ENCODE measurements at regions not wholly inside any gene's neighbourhood (a gene's known extent, or its start where the extent isn't known, plus 50 kb on each side); places are given as distances from the start of the nearest gene placed in this dataset.

DNA sequence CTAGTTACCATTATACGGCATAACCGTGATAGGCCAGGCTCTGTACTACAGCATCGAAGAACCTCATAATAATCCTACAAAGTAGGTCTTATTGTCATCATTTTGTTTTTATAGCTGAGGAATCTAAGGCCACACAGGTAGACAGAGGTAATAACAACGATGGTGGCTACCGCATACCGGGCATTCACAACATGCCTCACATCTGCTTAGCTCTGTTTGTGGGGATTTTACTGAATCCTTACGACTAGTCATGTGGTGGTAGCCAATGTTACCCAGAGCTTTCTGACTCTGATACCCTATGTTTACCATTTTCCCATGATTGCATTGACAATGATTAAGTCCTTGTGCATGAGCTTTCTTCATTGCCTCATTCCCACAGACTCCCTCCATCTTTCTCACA is 269.4 kb downstream of the TCF7L2 start:
- no peak for DNase-seq

DNA sequence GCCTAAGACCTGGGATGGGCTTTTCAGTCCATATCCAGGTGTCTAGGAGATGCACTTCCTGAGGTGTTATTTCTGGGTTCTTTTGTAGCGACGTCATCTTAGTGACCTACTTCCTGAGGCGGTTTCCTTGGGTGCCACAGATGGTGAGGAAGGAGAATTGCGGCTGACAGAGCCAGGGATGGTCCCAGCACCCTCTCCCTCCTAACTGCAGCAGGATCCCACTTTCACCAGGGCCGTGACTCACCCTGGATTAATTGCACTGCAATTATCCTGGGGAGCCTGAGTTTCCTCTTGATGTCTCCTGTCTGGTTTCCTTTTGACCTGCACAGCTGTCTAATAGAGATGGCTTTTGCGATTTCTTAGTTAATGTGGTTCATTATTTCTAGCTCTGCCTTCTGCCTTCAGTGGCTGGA is 271.7 kb downstream of the TCF7L2 start:
- DNase-seq, result peak; percentile 56

DNA sequence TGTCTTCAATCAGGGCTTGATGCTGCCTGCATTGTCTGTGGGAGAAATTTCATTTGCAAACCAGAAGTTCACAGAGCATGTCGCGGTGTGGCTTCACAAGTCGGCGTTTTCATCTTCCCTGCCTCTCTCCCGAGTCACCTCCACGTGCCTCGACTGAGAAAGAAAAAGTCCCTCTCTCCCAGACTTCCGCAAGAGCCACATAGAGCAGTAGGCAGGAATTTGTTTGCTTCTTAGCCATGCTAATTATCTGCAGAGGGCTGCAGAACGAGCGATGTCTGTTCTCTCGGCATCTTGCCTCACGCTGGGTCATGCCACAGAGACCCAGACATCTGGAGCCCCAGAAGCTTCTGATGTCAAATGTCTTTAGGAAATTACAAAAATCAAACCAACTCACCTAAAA is 272.2 kb downstream of the TCF7L2 start:
- DNase-seq, result no peak

DNA sequence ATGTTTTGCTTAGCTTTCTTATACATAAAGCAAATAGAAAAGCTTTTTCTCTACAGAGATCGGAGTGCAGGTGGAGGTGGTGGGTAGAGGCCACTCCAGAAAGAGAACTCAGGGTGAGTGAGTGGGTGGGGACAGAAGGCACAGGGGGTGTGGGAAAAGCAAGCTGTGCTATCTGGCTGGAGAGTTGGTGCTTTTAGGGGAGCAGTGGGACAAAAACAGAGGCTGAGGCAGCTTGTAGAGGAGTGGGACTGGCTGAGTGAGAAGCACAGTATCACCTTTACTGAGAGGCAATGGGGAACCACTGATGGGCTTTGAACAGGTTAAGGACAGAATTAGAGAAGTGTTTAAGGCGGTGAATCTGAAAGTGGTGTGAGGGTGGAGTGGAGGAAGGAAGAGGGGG is 275.3 kb downstream of the TCF7L2 start:
- DNase-seq, result no peak

DNA sequence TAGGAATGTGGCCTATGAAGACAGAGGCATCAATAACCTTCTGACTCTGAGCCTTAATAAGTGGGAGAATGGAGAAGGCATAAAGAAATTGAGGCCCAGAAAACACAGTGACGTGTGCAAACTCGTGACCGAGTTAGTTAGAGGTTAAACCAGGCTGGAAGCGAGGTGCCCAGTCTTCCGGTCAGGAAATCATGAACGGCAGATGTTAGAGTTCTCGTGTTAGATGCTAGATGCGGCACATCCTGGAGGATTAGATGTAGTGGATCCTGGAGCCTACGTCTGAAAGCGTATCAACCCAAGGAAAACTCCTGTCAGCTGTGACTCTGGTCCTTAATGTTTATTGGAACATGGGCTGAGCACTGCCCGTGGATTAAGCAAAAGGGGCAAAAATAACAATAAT is 275.9 kb downstream of the TCF7L2 start:
- no peak for DNase-seq

DNA sequence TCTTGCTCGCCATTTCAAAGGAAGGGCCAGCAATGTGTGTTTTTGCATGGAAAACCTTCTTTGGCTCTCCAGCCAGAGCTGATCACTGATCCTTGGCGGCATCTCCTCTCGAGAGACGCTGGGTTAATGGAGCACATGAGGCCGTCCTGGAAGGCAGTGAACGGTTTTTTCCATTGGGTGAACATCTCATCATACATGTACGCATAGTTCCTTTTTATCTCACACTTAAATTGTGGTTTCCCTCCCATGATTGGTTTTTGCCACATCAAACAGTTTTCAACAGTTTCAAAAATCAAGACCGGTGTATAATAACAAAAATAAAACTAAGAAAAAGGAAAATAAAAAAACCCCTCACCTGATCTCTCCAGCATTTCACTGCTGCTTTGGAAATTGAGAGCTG is 276.4 kb downstream of the TCF7L2 start:
- DNase-seq, result no peak

DNA sequence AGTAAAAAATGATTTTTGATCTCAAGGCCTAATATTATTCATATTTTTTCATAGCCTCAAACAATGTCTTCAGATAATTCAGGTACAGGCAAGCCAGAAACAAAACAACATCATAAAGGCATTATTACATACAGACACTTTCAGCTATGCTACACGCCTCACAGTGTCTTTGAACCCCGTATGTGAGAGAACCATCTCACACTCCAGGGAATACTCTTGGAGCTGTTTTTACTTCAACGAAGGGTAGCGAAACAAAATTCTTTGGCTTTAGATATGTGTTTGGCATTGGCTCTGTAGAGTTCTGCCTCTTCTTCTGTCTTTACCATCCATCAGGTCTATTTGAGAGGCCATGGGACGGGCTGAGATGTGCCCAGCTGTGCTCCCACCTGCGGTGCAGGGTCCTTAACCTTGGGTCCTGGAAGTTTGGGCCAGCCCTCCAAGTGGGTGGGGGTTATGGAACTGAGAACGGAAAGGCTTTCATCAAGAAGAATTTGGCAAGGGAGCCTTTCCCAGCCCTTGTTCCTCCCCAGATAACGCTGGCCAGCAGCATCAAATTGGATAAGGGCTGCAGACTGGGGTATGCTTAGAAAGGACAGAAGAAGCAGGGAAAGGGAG is 276.9 kb downstream of the TCF7L2 start:
- no peak for DNase-seq

DNA sequence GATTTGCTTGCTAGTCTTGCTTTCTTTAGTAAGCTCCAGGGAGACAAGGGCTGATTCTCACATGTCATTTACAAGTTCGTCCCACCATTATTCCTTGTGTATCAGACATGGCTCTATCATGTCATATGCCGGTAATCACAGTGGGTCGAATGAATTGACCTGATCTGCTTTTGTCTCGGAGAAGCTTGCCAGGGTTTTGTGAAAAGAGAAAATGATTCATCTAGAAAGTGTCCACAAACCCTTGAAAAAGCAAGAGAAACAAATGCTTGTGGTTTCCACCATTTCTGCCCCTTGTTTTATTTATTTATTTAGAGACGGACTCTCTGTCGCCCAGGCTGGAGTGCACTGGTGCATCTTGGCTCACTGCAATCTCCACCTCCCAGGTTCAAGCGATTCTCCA is 278.5 kb downstream of the TCF7L2 start:
- no peak for DNase-seq

DNA sequence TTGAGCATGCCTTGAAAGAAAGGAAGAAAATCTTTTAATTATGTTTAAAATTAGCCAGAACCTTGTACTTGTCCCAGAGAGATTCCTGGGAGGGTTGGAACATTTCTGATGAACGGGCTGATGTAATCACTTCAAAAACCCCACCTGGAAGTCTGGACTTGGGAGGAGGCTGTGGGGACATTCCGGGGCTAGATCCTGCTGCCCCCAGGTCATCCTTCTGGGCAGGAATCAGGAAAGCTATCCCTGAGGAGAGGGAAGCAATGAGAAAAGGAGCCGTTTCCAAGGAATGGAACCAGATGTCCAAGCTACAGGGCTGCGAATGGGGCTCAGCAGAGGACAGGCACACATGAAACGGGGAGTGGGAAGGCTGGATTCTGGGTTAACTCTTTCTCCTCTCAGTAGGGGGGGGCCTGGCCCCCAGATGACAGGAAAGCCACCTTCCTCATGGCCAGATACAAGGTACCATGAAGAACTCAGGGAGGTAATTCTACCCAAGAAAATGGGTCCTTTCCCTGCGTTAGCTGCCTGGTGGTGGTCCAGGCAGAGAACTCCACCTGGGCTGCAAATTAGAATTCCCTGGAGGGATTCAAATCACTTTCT is 280.1 kb downstream of the TCF7L2 start:
- no peak for DNase-seq

DNA sequence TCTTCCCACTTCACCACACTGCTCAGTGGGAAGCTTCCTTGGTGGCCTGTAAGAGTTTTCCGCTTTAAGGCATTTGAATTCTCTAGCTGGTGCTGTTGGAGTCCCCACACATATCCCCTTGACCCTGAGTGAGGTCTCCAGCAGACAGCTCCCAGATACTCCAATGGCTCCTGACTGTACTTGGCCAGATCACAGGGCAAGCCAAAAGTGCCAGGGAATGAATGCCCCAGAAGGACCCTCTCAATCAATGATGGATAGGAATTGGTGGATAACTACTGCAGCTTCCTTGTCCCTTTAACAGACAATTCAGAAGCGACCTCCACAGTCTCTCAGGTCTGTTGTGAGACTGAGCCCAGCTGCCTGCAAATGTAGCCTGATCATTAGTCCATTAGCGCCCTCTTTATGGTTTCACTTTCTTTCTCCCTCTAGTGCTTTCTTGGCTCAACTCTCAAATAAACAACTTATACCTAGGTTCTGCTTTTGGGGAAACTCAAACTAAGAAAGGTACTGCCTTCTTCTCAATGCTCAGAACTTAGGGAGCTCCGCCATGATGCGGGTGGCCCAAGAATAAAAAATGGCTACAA is 283.0 kb downstream of the TCF7L2 start:
- no peak for DNase-seq

DNA sequence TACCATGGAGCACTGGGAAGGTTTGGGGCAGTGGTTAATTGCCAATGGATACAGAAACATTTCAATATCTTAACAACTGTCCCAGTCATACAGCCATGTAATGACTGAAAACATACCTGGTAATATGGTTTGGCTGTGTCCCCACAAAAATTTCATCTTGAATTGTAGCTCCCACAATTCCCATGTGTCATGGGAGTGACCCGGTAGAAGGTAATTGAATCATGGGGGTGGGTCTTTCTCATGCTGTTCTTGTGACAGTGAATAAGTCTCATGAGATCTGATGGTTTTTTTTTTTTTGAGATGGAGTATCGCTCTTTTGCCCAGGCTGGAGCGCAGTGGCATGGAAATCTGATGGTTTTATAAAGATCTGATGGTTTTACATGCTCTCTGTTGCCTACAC is 284.4 kb downstream of the TCF7L2 start:
- no peak for DNase-seq

DNA sequence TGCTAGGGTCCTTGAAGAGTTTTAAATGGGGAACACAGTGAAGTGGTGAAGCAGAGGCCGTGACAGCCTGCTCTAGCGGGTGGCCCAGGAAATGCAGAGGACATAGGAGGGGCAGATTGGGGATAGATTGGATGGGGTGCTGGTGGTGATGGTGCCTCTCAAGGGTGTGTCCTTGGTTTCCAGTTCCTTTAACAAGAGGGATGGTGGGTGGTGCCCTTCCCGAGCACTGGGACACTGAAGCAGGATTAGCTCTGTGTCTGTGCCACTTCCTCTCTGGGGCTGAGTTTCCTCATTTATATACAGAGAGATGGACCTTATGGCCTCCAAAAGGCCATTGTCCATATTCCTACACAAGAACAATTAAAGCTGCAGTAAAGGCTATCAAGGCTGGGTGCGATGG is 285.5 kb downstream of the TCF7L2 start:
- DNase-seq, result no peak

DNA sequence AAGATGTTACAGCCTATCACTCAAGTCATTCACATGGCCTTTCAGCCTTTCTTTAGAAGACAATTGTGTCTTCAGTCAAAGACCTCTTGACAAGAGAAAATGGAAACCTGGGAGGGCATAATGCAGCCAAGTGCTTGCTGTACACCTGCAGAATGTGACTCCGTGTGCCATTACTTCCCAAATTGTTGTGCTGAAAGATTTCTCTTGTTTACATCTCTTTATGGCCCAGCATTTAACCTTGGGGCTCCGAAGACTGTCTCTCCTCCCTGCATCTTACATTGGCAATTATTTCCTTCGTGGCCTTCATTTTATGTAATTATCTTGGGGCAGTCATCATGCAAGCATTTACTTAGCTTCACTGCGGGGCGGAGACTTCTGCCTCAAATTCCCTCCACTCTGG is 287.0 kb downstream of the TCF7L2 start:
- DNase-seq, result no peak

DNA sequence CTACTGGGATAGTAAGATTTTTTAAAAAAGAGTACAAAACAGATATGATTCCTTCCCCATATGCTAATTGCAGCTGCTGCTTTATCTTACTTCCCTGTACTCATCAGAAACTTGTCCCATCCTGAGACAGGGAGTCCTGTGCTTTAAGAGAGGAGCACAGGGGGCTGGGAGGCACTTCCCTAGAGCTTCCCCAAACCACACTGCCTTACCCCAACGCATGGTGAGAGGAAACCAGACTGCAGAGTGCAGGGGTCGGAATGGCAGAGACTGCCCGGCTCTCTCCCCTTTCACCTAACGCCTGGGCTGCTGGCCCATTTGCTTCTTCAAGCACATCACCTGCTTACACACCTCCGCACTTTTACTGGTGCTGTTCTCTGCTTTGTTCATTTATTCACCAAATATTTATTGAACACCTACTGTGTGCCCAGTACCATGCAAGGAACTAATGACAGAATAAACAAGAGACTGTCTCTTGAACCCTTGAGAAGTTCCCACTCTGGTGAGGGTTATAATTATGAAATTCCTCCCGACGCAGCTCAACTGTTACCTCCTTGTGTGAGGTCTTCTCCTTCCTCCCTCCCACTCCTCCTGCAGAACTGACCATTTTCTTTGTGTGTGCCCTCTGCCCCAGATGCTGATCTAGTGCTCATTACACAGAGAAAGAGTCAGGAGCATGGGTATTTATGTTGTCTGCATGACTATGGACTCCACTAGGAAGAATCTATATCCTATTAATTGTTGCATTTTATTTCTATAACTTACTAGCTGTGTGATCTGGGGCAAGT is 289.7 kb downstream of the TCF7L2 start:
- no peak for DNase-seq

DNA sequence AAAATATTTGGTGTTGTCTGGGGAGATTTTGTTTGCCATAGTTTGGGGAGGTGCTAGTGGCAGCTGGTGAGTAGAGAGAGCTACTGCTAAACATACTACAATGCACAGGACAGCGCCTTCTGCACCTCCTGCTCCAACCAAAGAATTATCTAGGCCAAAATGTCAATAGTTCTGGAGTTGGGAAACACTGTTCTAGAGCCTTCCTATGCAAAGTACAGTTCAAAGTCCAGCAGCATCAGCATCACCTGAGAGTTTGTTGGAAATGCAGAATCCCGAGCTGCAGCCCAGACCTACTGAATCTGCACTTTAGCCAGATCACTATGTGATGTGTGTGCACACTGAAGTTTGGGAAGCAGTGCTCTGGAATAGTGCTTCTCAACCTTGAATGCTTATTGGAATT is 290.7 kb downstream of the TCF7L2 start:
- DNase-seq, result no peak

DNA sequence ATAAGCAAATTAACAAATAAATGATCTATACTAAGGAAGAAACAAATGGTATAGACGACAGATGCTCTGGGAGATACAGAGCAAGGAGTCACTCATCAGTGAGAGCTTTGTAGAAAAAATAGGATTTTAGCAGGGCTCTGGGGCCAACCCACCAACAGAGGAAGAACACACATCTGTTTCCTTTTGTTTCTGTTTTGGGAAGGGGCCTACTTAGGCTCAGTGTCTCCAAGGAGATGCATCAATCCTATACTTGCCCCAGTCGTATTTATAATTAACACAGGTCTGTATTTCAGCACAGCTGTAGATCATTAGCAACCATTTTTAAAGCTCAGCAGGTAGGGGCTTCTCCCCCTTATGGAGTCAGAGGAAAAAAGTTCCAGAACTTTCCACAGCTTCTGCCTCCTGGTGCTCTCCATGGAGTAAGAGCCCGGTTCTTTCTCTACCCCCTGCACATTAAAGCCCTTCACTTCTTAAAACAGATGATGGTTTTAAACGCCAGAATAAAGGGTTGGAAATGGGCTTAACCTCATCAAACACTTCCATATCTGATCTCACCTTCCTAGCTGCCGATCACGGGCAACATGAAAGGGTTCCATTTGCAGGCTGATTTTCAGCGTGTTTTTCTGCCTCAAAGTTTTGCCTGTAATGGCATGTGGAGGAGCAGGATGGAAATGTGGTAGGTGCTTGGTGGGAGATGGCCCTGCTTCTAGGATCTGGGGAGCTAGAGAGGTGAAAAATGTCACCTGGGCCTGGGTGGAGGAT is 291.7 kb downstream of the TCF7L2 start:
- DNase-seq, result no peak

DNA sequence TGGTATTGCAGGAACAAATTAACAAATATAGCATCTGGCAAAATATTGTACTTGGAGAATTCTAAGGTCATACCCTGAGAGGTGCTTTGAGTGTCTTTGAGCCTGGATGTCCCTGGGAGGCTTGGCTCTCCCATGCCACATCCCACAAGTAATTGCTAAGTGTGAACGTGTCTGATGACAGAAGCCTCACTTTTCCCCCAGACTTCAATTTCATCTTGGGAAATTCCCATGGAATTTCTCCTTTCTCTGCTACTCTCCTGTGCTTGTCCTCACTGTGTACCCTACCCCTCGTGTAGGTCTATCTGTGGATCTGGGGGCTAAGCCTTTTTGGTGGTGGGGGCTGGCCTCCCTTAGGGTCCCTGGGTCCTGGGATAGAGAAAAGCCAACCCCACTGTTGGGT is 293.3 kb downstream of the TCF7L2 start:
- no peak for DNase-seq

DNA sequence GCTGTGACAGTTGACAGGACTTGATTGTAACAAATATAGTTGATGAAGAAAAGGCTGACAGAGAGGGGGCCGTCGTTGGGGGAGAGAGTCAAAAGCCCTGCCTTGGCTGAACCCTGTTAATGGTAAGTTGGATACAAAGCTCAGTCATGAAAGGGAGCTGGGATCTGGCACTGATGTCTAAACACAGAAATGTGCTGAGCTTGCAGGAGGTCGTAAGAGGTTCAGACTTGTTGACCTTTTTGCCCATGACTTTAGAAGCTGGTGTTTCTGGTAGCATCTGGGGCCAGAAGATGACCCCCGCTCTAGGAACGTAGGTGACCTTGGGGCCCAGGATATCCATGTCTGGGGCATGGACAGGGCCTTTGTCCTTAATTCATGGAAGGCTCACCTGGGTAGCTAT is 294.7 kb downstream of the TCF7L2 start:
- DNase-seq, result no peak

DNA sequence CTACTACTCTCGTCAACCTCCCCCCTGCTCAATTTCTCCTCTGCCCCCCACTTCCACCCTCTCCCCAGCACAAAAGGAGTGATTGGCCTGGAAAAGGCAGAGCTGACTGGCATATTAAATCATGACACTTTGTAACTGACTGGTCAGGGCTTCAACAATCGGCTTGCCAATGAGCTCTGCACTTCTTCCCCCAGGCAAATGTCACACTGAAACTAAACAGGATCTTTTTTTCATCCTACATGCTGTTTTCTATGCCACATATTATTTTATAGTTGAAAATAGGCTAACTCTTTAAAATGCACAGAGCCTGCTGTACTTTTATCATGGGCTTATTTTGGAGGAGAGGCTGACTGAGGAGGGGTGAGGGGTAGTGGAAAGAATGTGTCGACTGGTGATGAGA is 295.2 kb downstream of the TCF7L2 start:
- no peak for DNase-seq

DNA sequence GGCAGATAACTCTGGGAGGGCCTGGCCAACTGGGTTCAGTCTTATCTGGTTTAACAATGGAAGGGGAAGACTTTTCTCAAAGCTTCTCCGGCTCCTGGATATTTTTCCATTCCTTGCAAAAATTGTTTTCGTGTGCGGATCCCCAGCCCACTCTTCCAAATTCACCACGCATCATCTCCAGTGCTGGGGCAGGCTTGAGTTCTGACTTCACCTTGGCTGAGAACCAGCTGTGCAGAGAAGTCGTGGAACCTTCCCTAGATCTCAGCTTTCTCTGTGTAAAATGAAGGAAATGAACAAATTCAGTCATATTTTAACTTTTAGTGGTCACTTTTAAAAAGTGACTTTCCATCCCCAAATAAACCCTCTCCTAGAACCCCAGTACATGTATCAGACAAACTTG is 297.0 kb downstream of the TCF7L2 start:
- DNase-seq, result no peak

DNA sequence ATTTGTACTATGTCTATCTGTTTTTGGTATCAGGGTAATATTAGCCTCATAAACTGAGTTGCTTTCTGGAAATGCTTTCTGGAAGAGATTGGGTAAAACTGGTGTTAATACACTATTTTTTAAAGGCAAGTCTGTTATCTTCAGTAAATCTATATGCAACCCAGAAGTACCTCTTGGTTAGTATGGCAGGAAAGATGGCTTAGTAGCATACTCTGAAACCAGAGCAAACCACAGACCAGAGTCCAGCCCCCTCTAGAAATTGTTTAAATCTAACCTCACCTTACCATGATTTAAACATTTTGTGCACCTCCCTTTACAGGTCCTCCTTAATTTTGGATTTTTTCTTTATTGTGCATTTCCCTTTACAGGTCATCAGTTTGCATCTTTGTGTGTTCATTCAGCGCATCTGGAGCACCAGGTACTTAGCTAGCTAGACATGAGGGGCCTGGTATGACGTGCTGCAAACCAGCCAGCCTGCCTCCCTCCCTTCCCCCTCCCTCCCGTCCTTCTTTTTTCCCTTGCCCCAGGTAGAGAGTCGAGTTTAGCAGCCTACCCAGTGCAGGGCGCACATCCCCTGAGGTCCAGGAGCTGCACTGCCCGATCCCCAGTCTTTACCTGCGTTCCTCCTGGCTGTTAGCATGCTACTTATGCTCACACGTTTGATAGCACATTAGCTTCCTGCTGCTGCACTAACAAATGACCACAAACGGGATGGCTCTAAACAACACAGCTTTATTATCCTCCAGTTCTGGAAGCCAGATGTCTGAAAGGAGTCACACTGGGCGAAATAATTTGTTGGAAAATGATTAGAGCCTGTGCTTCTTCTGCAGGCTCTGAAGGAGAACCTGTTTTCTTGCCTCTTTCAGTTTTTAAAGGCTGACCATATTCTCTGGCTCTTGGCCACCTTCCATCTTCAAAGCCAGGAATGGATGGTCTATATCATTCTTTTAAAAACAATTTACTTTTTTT is 299.9 kb upstream of the HABP2 start:
- DNase-seq, result no peak

DNA sequence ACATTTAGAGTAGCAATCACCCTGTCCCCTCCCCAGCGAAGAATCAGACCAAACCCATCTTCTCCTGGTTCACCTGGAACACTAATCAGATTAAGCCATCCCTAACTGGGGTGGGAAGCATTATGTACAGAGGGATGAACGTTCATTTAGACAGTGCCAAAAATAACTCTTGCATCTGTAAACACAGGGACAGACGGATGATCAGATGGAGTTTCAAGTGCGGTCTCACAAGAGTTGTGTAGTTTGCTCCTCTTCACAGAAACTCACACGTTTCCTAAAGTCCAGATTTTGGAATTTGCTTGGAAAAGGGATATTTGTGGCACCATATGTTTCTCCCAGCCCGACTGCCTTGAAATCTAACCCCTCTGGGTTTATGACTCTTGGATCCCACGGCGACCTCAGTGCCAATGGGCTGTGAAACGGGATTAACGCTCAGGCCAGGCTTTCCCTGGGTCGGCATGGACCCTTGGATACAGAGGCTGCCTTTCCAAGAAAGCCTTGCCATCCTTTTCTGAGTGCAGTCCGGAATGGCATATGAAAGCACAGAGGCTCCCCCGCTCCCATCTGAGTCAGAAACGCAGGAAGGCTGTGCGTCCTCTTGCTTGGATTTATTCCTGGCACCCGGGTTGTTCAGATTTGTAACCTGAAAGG is 293.2 kb upstream of the HABP2 start:
- no peak for DNase-seq

Data from DMS 273 treated with DMSO at 0.1 percent for 48 hours (cell line).